Cardiac muscle cell (in vitro differentiated cells and primary cell): ENCODE measurements at regions not wholly inside any gene's neighbourhood (a gene's known extent, or its start where the extent isn't known, plus 50 kb on each side); places are given as distances from the start of the nearest gene placed in this dataset.
"Not testable (repeated sequence)": the region's sequence is repeated elsewhere in the genome, so short reads cannot be mapped to it uniquely, and the experiment has no call there.

Experiments
- DNase-seq, 2 donors: peaks; one replicate each; pipeline versions ENCODE4 v3.0.0 to v3.0.0-alpha.2; 2010 to 2017; ENCODE audit warnings: low read depth in 1 of 2, low spot score in 1 of 2
- H3K27ac ChIP-seq: fragments of 200-600 bp; sonication (generic); 2 replicates; pipeline ENCODE4 v1.5.1; 2016
- H3K27me3 ChIP-seq: fragments of 200-600 bp; sonication (generic); 2 replicates; pipeline ENCODE4 v1.6.0; 2016; ENCODE audit warnings: control low read depth
- H3K36me3 ChIP-seq: fragments of 200-600 bp; sonication (generic); 2 replicates; pipeline ENCODE4 v1.5.1; 2016; ENCODE audit warnings: control low read depth
- H3K4me1 ChIP-seq: fragments of 200-600 bp; sonication (generic); 2 replicates; pipeline ENCODE4 v1.8.1; 2017; ENCODE audit warnings: low read depth, mild to moderate bottlenecking, mixed run types
- H3K4me3 ChIP-seq: fragments of 200-600 bp; sonication (generic); 2 replicates; pipeline ENCODE4 v1.5.1; 2016; ENCODE audit warnings: mild to moderate bottlenecking
- H3K9me3 ChIP-seq: fragments of 200-600 bp; sonication (generic); 2 replicates; pipeline ENCODE4 v1.5.1; 2017; ENCODE audit warnings: low read depth, mild to moderate bottlenecking, control low read depth
- CTCF ChIP-seq: IDR thresholded peaks from 2 replicates; pipeline ENCODE4 v1.5.1; 2012; ENCODE audit warnings: low read depth, mild to moderate bottlenecking, low read length

- Histone ChIP-seq H3K4me3 (no peak overlapping the region), H3K36me3 (no peaks in the 10 kb centered on the region), H3K27ac (no peak overlapping the region), H3K4me1 (peaks cover 27% of the 10 kb centered on the region), H3K27me3 (no peaks in the 10 kb centered on the region), H3K9me3 (no peaks in the 10 kb centered on the region)
- no peak for TF ChIP-seq CTCF
- DNase-seq: no peak
These were observed 588.7 kb downstream of the MATN1 start for GRCh38 chr1:30134466-30135217.

- Histone ChIP-seq H3K36me3 (no peaks in the 10 kb centered on the region), H3K27me3 (no peaks in the 10 kb centered on the region), H3K4me3 (no peak overlapping the region), H3K27ac (no peak overlapping the region), H3K9me3 (no peaks in the 10 kb centered on the region), H3K4me1 (peaks cover 31% of the 10 kb centered on the region)
- no peak for TF ChIP-seq CTCF
- DNase-seq: no peak
These were observed 589.9 kb downstream of the MATN1 start for GRCh38 chr1:30133414-30134055.

GRCh38 chr1:30132602-30133286 is 590.6 kb downstream of the MATN1 start:
- DNase-seq: no peak
- TF ChIP-seq CTCF: no peak
- Histone ChIP-seq H3K36me3 (no peaks in the 10 kb centered on the region), H3K9me3 (no peaks in the 10 kb centered on the region), H3K4me1 (peaks cover 35% of the 10 kb centered on the region), H3K27ac (no peak overlapping the region), H3K27me3 (no peaks in the 10 kb centered on the region), H3K4me3 (no peak overlapping the region)

GRCh38 chr1:30130566-30130965 is 592.8 kb downstream of the MATN1 start:
- DNase-seq, H3K27me3 ChIP-seq, H3K9me3 ChIP-seq, H3K4me3 ChIP-seq, H3K27ac ChIP-seq, H3K36me3 ChIP-seq: not testable (repeated sequence)
- peaks cover 56% of the 10 kb centered on the region for H3K4me1 ChIP-seq

GRCh38 chr1:30130099-30130498 is 593.3 kb downstream of the MATN1 start:
- no peaks in the 10 kb centered on the region for H3K27me3 ChIP-seq
- no peak for DNase-seq
- no peaks in the 10 kb centered on the region for H3K36me3 ChIP-seq
- H3K4me3 ChIP-seq: no peak overlapping the region
- H3K9me3 ChIP-seq: no peaks in the 10 kb centered on the region
- H3K4me1 ChIP-seq: peaks cover 60% of the 10 kb centered on the region
- TF ChIP-seq CTCF: no peak
- H3K27ac ChIP-seq: no peak overlapping the region
